Spleen (tissue), 7 donors: ENCODE measurements at regions not wholly inside any gene's neighbourhood (a gene's known extent, or its start where the extent isn't known, plus 50 kb on each side); places are given as distances from the start of the nearest gene placed in this dataset.

Source experiments
- CTCF ChIP-seq, 11 experiments: fragments of 200-600 bp in 7 of 11; fragments of 450-650 bp in 4 of 11; sonication (generic) in 4 of 11; IDR thresholded peaks in 8 of 11; conservative IDR thresholded peaks in 3 of 11; 1 replicate in 7 of 11; 2 replicates in 4 of 11; pipeline versions ENCODE4 v1.4.0 to v1.8.0; 2016 to 2021; ENCODE audit warnings: antibody characterized with exemption in 11 of 11, inconsistent platforms in 4 of 11, mild to moderate bottlenecking in 1 of 11
- POLR2A ChIP-seq, 3 donors: fragments of 450-650 bp; IDR thresholded peaks; one replicate each; pipeline ENCODE4 v1.5.1; 2017; ENCODE audit warnings: antibody characterized with exemption in 3 of 3, mild to moderate bottlenecking in 1 of 3
- POLR2AphosphoS5 ChIP-seq, 3 donors: sonication (generic); formaldehyde crosslinking; IDR thresholded peaks; one replicate each; pipeline ENCODE4 v1.5.1; 2017; ENCODE audit warnings: antibody characterized with exemption in 3 of 3
- donor health status: DM: no; HTN: no; CAD: no; lungs with moderate emphysema.
- donor health status: DM: no; HTN: no; CAD: no.
- donor health status: DM: no; HTN: no; CAD: no.

- TF ChIP-seq CTCF (IDR thresholded peaks at IDR 0.05 in 8 of 11, conservative IDR thresholded peaks at IDR 0.05 in 3 of 11) (no peak), POLR2A (IDR thresholded peaks at IDR 0.05) (no peak), POLR2AphosphoS5 (IDR thresholded peaks at IDR 0.05) (no peak)
Observed at GRCh38 chr13:90997951-90998350, 349.5 kb upstream of the MIR17HG start.
